ENCODE measurements at regions not wholly inside any gene's neighbourhood (a gene's known extent, or its start where the extent isn't known, plus 50 kb on each side); places are given as distances from the start of the nearest gene placed in this dataset.

- TF ChIP-seq EGR1 (IDR thresholded peaks at IDR 0.05) (no peak), CREB1 (IDR thresholded peaks at IDR 0.05; ENCODE audit: low read depth) (no peak), ZBTB7A (IDR thresholded peaks at IDR 0.05; ENCODE audit: low read depth) (no peak), CEBPB (IDR thresholded peaks at IDR 0.05) (no peak), NFIC (IDR thresholded peaks at IDR 0.05) (no peak), YY1 (IDR thresholded peaks at IDR 0.05; ENCODE audit: low read depth) (no peak), TAF1 (IDR thresholded peaks at IDR 0.05; ENCODE audit: low read depth) (no peak)
These were observed 55.8 kb upstream of the PDZRN3 start for GRCh38 chr3:73680391-73681095.

- TF ChIP-seq CREB1 (IDR thresholded peaks at IDR 0.05; ENCODE audit: low read depth) (no peak), FOXM1 (IDR thresholded peaks at IDR 0.05; ENCODE audit: borderline replicate concordance, low read depth) (no peak), USF1 (IDR thresholded peaks at IDR 0.05) (no peak), CEBPB (IDR thresholded peaks at IDR 0.05) (no peak), ZBTB7A (IDR thresholded peaks at IDR 0.05; ENCODE audit: low read depth) (no peak), YY1 (IDR thresholded peaks at IDR 0.05; ENCODE audit: low read depth) (no peak), TAF1 (IDR thresholded peaks at IDR 0.05; ENCODE audit: low read depth) (no peak), NFIC (IDR thresholded peaks at IDR 0.05) (no peak), TCF12 (IDR thresholded peaks at IDR 0.05; ENCODE audit: low read depth) (no peak), EGR1 (IDR thresholded peaks at IDR 0.05) (no peak), MAX (IDR thresholded peaks at IDR 0.05) (no peak), REST (IDR thresholded peaks at IDR 0.05; ENCODE audit: low read depth) (no peak), RAD21 (IDR thresholded peaks at IDR 0.05; ENCODE audit: low read depth) (no peak), TEAD4 (IDR thresholded peaks at IDR 0.05) (no peak), EP300 (IDR thresholded peaks at IDR 0.05; ENCODE audit: borderline replicate concordance) (no peak)
These were observed 52.7 kb upstream of the PDZRN3 start for GRCh38 chr3:73677336-73678024.

All from Ishikawa (cell line).